ENCODE measurements at regions not wholly inside any gene's neighbourhood (a gene's known extent, or its start where the extent isn't known, plus 50 kb on each side); places are given as distances from the start of the nearest gene placed in this dataset.

- H3K4me3 ChIP-seq (ENCODE audit: low read depth, low read length, poor library complexity, severe bottlenecking) = no peak overlapping the region
- intact Hi-C loops (cut with micrococcal nuclease; ENCODE audit: unreplicated experiment) = no loop called here
- no peak overlapping the region for H2AFZ ChIP-seq (ENCODE audit: low read length)
- DNase-seq (ENCODE audit: low spot score) = no peak
- no peaks in the 10 kb centered on the region for H3K9me3 ChIP-seq (ENCODE audit: low read length)
- H3K27ac ChIP-seq (ENCODE audit: low read depth, low read length, poor library complexity, severe bottlenecking) = no peak overlapping the region
- ChIA-PET POLR2A (no interaction called here), CTCF (ENCODE audit: unreplicated experiment) (no interaction called here)
- no TSS peak for BruUV-seq (replicated peaks)
- H3K79me2 ChIP-seq (ENCODE audit: insufficient read depth, low read depth, low read length) = no peaks in the 10 kb centered on the region
- no peak overlapping the region for H3K4me2 ChIP-seq (ENCODE audit: low read length)
- no peaks in the 10 kb centered on the region for H3K9me2 ChIP-seq (ENCODE audit: insufficient read depth, low read length)
- H4K20me1 ChIP-seq (ENCODE audit: insufficient read depth, low read length) = no peaks in the 10 kb centered on the region
- no peak for TF ChIP-seq CTCF (conservative IDR thresholded peaks at IDR 0.05; ENCODE audit: low read length)
- no peak for TF ChIP-seq EZH2phosphoT487 (IDR thresholded peaks at IDR 0.05; ENCODE audit: borderline replicate concordance, low read depth, low read length)
- no peaks in the 10 kb centered on the region for H3K36me3 ChIP-seq (ENCODE audit: insufficient read depth, low read length)
- H3K4me1 ChIP-seq (ENCODE audit: insufficient read depth, low read length, poor library complexity, severe bottlenecking) = no peaks in the 10 kb centered on the region
These were observed 185.4 kb upstream of the SKOR2 start for GRCh38 chr18:47436871-47437270.

- no TSS peak for BruUV-seq (replicated peaks)
- Histone ChIP-seq H3K79me2 (ENCODE audit: insufficient read depth, low read depth, low read length) (no peaks in the 10 kb centered on the region), H3K9me2 (ENCODE audit: insufficient read depth, low read length) (no peaks in the 10 kb centered on the region), H3K4me2 (ENCODE audit: low read length) (no peak overlapping the region), H3K27ac (ENCODE audit: low read depth, low read length, poor library complexity, severe bottlenecking) (no peak overlapping the region), H4K20me1 (ENCODE audit: insufficient read depth, low read length) (no peaks in the 10 kb centered on the region), H3K36me3 (ENCODE audit: insufficient read depth, low read length) (no peaks in the 10 kb centered on the region), H3K4me3 (ENCODE audit: low read depth, low read length, poor library complexity, severe bottlenecking) (no peak overlapping the region), H2AFZ (ENCODE audit: low read length) (no peak overlapping the region), H3K4me1 (ENCODE audit: insufficient read depth, low read length, poor library complexity, severe bottlenecking) (no peaks in the 10 kb centered on the region), H3K9me3 (ENCODE audit: low read length) (no peaks in the 10 kb centered on the region)
- ChIA-PET POLR2A (no interaction called here), CTCF (ENCODE audit: unreplicated experiment) (no interaction called here)
- intact Hi-C loops (cut with micrococcal nuclease; ENCODE audit: unreplicated experiment) = no loop called here
- TF ChIP-seq CTCF (conservative IDR thresholded peaks at IDR 0.05; ENCODE audit: low read length) (no peak), EZH2phosphoT487 (IDR thresholded peaks at IDR 0.05; ENCODE audit: borderline replicate concordance, low read depth, low read length) (no peak)
- no peak for DNase-seq (ENCODE audit: low spot score)
These were observed 182.8 kb upstream of the SKOR2 start for GRCh38 chr18:47434214-47434746.

- Histone ChIP-seq H4K20me1 (ENCODE audit: insufficient read depth, low read length) (no peaks in the 10 kb centered on the region), H3K9me3 (ENCODE audit: low read length) (no peaks in the 10 kb centered on the region), H3K4me3 (ENCODE audit: low read depth, low read length, poor library complexity, severe bottlenecking) (no peak overlapping the region), H3K79me2 (ENCODE audit: insufficient read depth, low read depth, low read length) (no peaks in the 10 kb centered on the region), H3K36me3 (ENCODE audit: insufficient read depth, low read length) (no peaks in the 10 kb centered on the region), H3K27ac (ENCODE audit: low read depth, low read length, poor library complexity, severe bottlenecking) (no peak overlapping the region), H3K4me1 (ENCODE audit: insufficient read depth, low read length, poor library complexity, severe bottlenecking) (no peaks in the 10 kb centered on the region), H3K4me2 (ENCODE audit: low read length) (no peak overlapping the region), H2AFZ (ENCODE audit: low read length) (no peak overlapping the region), H3K9me2 (ENCODE audit: insufficient read depth, low read length) (no peaks in the 10 kb centered on the region)
- POLR2A ChIA-PET = interaction anchor here (0.8 kb wide), 1 partner anchor 13 kb away, joined by 3 read pairs; no protein-coding TSS in a partner anchor
- intact Hi-C loops (cut with micrococcal nuclease; ENCODE audit: unreplicated experiment) = no loop called here
- BruUV-seq (replicated peaks) = no TSS peak
- DNase-seq (ENCODE audit: low spot score) = no peak
- TF ChIP-seq CTCF (conservative IDR thresholded peaks at IDR 0.05; ENCODE audit: low read length) (no peak), EZH2phosphoT487 (IDR thresholded peaks at IDR 0.05; ENCODE audit: borderline replicate concordance, low read depth, low read length) (no peak)
- CTCF ChIA-PET (ENCODE audit: unreplicated experiment) = interaction anchor here (0.5 kb wide), 1 partner anchor 65 kb away, joined by 4 read pairs; no protein-coding TSS in a partner anchor
These were observed 176.6 kb upstream of the SKOR2 start for GRCh38 chr18:47427923-47428637.
